ENCODE measurements at regions not wholly inside any gene's neighbourhood (a gene's known extent, or its start where the extent isn't known, plus 50 kb on each side); places are given as distances from the start of the nearest gene placed in this dataset.

DNA sequence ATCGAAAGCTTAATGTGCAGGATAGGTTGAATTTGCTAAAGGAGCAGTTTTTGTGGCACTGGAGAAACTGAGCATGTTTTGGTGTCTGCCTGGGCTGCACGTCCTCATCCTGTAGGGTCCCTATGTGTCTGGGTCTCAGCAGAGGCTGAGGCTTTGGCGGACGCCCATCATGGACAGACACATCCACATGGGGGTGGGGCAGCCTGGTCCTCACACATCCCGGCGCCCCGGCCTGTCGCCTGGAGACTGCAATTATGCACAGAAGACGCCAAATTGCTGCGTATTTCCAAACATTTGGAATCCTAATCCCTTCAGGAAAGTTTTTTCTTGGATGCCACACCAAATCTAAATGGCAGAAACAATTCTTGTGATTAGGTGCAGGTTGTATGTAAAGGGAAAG lies 128.2 kb upstream of the TWIST2 start:
- no peak for TF ChIP-seq POLR2A (IDR thresholded peaks at IDR 0.05)
- no peak for TF ChIP-seq CTCF (IDR thresholded peaks at IDR 0.05)
- TF ChIP-seq POLR2AphosphoS5 (IDR thresholded peaks at IDR 0.05): no peak
- no peak for TF ChIP-seq EP300 (IDR thresholded peaks at IDR 0.05)

Data from gastroesophageal sphincter (tissue), 3 donors.